ENCODE measurements at regions not wholly inside any gene's neighbourhood (a gene's known extent, or its start where the extent isn't known, plus 50 kb on each side); places are given as distances from the start of the nearest gene placed in this dataset.

GRCh38 chr22:47865626-47866025 lies 1103.2 kb downstream of the TBC1D22A start:
- TF ChIP-seq TAF1 (IDR thresholded peaks at IDR 0.05; ENCODE audit: low read depth, low read length) (no peak), POLR2AphosphoS5 (IDR thresholded peaks at IDR 0.05; ENCODE audit: low read depth, low read length) (no peak), SPI1 (IDR thresholded peaks at IDR 0.05; ENCODE audit: low read depth, low read length) (no peak)

Data from GM12891 (cell line).